NCI-H2081 treated with DMSO at 0.1 percent for 48 hours (cell line): ENCODE measurements at regions not wholly inside any gene's neighbourhood (a gene's known extent, or its start where the extent isn't known, plus 50 kb on each side); places are given as distances from the start of the nearest gene placed in this dataset.
"Not testable (repeated sequence)": the region's sequence is repeated elsewhere in the genome, so short reads cannot be mapped to it uniquely, and the experiment has no call there.

Source experiments
- DNase-seq: peaks from one replicate; lab custom pipeline; 2025; lab: John Stamatoyannopoulos, UW

DNA sequence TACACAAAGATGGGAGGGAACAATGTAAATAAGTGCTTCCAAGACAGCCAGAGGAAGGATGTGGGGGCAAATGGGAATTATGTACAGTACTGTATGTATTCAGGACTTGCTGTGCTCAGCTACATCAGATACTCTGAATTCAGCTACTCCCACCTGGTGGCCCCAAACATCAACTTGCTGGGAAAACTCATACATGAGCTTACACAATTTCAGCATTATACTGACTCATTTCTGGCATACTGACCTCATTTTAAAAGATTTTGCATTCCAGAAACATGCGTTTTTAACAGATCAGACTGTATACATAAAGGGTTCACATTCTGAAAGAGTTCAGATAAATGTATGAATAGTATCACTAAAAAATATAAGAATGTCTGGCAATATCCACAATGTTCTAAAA is 59.7 kb downstream of the GPX5 start:
- no peak for DNase-seq

DNA sequence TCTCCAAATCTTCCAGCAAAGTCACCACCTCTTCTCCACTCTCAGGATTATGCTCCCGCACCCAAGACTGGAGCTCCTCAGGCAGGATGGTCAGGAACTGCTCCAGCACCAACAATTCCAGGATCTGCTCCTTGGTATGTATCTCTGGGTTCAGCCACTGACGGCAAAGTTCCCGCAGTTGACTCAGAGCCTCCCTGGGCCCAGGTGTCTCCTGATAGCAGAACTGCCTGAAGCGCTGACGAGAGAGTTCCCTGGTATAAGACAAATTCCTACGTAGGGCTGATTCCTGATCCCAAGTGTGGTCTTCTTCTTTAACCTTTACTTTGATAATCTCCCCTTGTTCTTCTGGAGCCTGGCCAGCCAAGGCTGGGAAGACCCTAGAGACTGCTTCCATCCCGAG is 60.6 kb downstream of the GPX5 start:
- DNase-seq: no peak

DNA sequence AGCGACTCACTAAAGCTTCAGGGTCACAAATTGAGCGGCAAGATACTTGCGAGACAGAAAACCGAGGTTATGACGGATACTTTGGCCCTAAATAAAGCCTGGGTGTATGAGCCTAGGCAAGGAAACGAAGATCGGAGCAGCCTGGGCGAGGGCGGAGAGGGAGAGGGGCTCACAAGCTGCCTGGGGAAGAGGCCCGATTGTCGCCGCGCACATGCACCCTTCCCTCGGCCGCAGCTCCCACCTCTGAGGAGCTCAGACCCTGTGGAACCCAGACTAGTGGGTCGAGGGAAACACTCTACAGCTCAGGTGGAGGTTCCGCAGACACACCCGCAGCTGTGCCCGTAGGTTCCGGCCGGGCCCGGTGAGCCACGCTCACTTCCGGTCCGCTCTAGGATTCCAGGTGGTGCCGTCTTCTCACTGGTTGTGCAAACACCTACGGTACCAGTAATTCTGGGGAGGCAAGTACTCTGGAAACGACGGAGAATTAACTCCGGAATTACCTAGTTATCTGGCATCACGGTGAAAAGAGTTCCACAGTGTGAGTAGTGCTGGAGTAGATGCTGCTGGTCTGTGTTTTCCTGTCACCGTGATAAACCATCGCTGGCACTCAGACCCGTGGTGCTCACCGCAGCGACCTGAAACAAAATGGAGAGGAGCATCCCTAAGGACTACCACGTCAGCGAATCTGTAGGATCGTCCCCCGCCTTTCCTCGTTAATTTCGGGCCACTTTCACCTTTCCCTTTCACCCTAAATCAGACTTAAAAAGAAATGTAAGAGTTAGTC is 61.5 kb downstream of the GPX5 start:
- peak; percentile 85 for DNase-seq

DNA sequence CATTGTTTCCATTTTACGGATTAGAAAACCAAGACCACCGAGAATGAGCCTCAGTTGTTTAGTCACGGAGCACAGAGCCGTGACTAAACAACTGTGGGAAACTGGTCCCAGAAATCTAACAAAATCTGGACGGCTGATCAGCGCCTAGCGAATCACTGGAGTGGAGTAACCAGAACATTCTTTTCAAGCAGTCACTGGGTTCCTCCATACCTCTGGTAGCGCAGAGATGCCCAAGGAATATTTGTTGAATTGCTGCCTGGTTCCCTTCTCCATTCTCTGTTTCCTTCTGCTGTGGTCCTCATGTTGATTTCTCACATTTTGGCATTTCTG is 62.0 kb downstream of the GPX5 start:
- DNase-seq: no peak

- DNase-seq: no peak
These were observed 63.0 kb downstream of the GPX5 start for GRCh38 chr6:28588666-28589065.

DNA sequence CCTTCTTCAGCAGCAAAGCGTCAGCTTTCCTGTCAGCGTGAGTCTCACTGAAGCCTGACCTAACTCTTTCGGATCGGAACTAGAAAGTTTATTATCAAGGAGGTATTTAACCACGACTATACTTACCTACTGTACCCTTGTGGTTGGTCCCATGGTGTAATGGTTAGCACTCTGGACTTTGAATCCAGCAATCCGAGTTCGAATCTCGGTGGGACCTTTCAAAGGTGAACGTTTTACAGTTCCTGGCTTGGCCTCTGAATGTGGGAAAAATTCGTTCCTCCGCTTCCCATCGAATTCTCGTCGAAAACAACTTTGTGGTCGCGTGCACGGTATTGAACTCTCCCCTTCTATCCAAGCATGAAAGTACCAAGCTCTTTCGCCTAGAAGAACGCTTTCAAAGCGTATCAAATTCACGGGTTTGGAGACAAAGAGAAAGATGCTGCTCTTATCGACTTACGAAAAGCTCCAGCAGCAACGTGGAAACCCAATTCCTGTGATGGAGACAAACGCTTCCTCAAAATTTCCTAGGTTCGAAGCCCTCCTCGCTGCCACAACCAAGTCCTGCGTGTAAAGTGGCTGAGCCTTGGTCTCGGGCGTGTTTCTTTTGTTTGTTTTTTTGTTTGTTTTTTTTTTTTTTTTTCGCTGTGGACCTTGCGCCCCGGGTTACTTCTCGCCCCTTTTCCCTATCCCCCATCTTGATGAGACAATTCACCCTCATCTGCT is 63.7 kb downstream of the GPX5 start:
- peak; percentile 79 for DNase-seq

DNA sequence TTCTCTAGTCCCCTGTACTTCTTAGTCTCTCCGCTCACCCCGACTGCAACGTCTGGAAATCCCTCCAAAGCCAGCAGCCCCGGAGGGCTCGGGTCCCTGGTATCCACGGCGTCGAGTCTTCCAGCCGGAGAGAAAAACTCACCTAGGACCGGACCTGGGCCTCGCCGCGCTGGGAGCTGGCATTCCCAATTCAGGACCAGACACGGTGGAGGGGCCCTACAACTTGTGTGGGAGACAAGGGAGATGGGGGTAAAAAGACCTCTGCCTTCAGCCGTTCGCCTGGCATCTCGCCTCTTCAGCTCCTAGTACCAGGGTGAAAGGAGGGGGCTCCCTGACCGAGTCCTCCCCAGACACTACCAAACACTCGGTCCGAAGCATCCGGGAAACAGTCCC is 64.3 kb downstream of the GPX5 start:
- no peak for DNase-seq

- peak; percentile 68 for DNase-seq
These were observed 71.6 kb downstream of the GPX5 start for GRCh38 chr6:28597217-28597835.

- no peak for DNase-seq
These were observed 72.4 kb downstream of the GPX5 start for GRCh38 chr6:28597924-28598722.

- DNase-seq: no peak
These were observed 73.3 kb downstream of the GPX5 start for GRCh38 chr6:28598757-28599686.

DNA sequence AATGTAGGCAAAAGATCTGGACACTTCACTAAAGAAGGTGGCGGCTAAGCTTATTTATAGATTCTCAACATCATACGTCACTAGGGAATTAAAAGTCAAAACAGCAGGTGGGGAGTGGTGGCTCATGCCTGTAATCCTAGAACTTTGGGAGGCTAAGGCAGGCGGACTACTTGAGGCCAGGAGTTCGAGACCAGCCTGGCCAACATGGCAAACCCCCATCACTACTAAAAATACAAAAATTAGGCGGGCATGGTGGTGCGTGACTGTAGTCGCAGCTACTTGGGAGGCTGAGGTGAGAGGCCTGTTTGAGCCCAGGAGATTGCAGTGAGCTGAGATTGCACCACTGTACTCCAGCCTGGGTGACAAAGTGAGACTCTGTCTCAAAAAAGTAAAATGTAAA is 74.6 kb downstream of the GPX5 start:
- DNase-seq: no peak

- DNase-seq: no peak
These were observed 78.2 kb downstream of the GPX5 start for GRCh38 chr6:28603891-28604290.

DNA sequence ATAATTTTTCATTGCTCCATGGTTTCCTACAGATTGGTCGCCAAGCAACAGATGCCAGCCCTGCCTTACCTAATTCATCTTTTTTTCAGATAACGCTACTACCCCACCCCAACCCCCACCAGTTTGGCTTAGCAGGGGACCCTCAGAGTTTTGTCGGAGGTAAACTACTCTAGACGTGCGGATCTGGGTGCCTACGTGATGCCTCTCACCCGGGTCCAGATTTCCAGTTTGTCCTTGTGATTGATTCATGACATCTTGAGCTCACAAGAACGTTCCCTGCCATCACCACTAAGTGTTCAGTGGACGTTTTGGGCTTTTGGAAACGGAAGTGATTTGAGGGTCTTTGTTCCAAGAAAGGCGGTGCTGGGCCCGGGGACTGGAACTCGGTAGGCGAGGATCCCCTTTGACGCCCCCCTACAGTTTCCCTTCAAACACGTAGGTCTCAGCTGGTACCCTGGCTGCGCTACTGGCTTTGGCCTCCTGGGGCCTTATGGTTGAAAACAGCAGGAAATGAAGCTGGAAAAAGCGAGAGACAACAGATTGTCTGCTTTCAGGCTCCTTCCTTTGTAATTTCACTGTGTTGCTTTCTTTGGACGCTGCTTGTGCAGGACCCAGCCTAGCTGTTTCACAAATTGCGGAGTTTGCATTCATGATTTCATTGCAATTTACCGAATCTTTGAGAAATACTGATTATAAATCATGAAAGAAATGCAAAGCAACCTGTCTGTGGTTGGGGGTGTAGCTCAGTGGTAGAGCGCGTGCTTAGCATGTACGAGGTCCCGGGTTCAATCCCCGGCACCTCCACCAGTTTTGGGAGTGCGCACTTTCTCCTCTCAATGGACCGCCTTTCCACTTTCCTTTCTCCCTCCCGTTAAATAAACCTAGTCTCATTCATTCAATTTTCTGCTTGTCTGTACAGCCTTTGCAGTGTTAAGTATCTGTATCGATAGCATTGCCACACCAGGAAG is 81.0 kb downstream of the GPX5 start:
- peak; percentile 77 for DNase-seq

GRCh38 chr6:28607990-28608389 is 82.3 kb downstream of the GPX5 start:
- no peak for DNase-seq

GRCh38 chr6:28609672-28610071 is 84.0 kb downstream of the GPX5 start:
- DNase-seq: no peak

GRCh38 chr6:28615616-28615954 is 89.9 kb downstream of the GPX5 start:
- DNase-seq: no peak

DNA sequence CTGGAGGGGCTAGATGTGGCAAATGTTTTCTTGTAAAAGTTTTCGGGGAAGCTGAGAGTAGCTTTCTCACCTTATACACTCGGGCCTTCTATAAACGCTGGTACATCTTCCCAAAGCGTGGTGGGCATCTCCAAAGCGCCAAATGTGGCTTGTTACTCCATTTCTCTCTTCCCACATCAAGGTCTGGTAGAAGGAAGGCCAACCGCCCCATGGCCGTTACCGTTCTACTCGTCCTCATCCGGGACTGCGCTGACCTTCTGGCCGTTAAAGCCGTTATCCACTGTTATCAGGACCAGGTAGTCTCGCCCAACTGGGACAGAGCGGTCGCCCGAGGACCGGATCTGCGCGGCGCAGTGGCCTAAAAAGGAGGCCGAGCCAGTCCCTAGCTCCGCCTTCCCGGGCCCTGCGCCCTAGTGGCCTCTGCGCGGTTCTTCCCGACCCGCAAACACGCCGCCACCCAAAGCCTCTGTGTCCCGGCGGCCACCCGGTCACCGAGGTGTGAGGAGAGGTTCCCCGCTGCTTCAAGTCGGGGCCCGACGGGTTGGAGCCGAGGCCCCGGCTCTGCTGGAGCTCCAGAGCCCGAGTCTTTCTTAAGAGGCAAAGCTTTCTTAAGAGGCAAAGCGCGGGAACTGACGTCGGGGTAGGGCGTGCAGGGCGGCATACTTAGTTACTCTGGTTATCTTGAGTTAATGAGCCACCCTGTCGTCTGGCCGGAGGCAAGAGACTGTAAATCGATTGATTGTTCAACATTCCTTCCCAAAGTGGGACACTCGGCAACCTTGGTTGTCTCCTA is 90.5 kb downstream of the GPX5 start:
- no peak for DNase-seq

- DNase-seq: no peak
These were observed 93.3 kb downstream of the GPX5 start for GRCh38 chr6:28618898-28619555.

GRCh38 chr6:28621268-28621667 is 95.6 kb downstream of the GPX5 start:
- DNase-seq: not testable (repeated sequence)
